ENCODE measurements at regions not wholly inside any gene's neighbourhood (a gene's known extent, or its start where the extent isn't known, plus 50 kb on each side); places are given as distances from the start of the nearest gene placed in this dataset.

DNA sequence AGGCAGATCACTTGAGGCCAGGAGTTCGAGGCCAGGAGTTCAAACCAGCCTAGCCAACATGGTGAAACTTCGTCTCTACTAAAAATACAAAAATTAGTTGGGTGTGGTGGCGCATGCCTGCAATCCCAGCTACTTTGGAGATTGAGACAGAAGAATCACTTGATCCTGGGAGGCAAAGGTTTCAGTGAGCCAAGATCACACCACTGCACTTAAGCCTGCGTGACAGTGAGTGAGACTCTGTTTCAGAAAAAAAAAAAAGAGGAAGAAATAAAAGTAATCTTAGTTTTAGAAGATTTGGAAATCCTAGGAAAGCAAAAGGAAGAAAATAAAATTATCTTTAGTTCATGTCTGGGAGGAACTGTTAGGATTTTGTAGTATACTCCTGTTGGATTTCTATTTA, 77.2 kb downstream of the IL12A start:
- TF ChIP-seq CTCF (conservative IDR thresholded peaks at IDR 0.05; ENCODE audit: low read length) (no peak), EZH2phosphoT487 (IDR thresholded peaks at IDR 0.05; ENCODE audit: borderline replicate concordance) (no peak)

All from Loucy (cell line).